MM.1S (cell line): ENCODE measurements at regions not wholly inside any gene's neighbourhood (a gene's known extent, or its start where the extent isn't known, plus 50 kb on each side); places are given as distances from the start of the nearest gene placed in this dataset.

Source experiments
- DNase-seq: peaks from one replicate; pipeline ENCODE4 v3.0.0-alpha.2; 2015
- H2AFZ ChIP-seq: fragments of 300-600 bp; sonication (generic); 2 replicates; pipeline ENCODE4 v1.6.0; 2016; ENCODE audit warnings: antibody characterized with exemption, low read length
- H3F3A ChIP-seq: fragments of 300-600 bp; sonication (generic); 2 replicates; pipeline ENCODE4 v1.6.1; 2016; ENCODE audit warnings: mild to moderate bottlenecking, antibody characterized with exemption, low read length, moderate library complexity, mixed read lengths; ENCODE audit not compliant: insufficient read depth
- H3K27ac ChIP-seq: fragments of 300-600 bp; sonication (generic); 2 replicates; pipeline ENCODE4 v1.5.1; 2016; ENCODE audit warnings: mild to moderate bottlenecking, low read length
- H3K27me3 ChIP-seq: fragments of 300-600 bp; sonication (generic); replicated peaks from 2 replicates; pipeline ENCODE4 v1.6.0; 2016; ENCODE audit warnings: low read length; ENCODE audit not compliant: insufficient read depth
- H3K36me3 ChIP-seq: fragments of 300-600 bp; sonication (generic); replicated peaks from 2 replicates; pipeline ENCODE4 v1.6.1; 2016; ENCODE audit warnings: mild to moderate bottlenecking, low read length, mixed read lengths; ENCODE audit not compliant: insufficient read depth
- H3K4me1 ChIP-seq: fragments of 300-600 bp; sonication (generic); 2 replicates; pipeline ENCODE4 v1.6.1; 2016; ENCODE audit warnings: low read length, mixed read lengths
- H3K4me2 ChIP-seq: fragments of 300-600 bp; sonication (generic); 2 replicates; pipeline ENCODE4 v1.6.0; 2016; ENCODE audit warnings: low read depth, low read length
- H3K4me3 ChIP-seq: fragments of 300-600 bp; sonication (generic); 2 replicates; pipeline ENCODE4 v1.5.1; 2016; ENCODE audit warnings: low read length, mixed read lengths
- H3K79me2 ChIP-seq: fragments of 300-600 bp; sonication (generic); 2 replicates; pipeline ENCODE4 v1.6.1; 2016; ENCODE audit warnings: mixed run types, low read length, mixed read lengths
- H3K9ac ChIP-seq: fragments of 300-600 bp; sonication (generic); 2 replicates; pipeline ENCODE4 v1.6.1; 2016; ENCODE audit warnings: low read length, mixed read lengths
- H3K9me2 ChIP-seq: fragments of 300-600 bp; sonication (generic); replicated peaks from 2 replicates; pipeline ENCODE4 v1.6.1; 2016; ENCODE audit warnings: mild to moderate bottlenecking, low read length, mixed read lengths; ENCODE audit not compliant: insufficient read depth
- H3K9me3 ChIP-seq: fragments of 300-600 bp; sonication (generic); replicated peaks from 2 replicates; pipeline ENCODE4 v1.6.1; 2016; ENCODE audit warnings: mild to moderate bottlenecking, low read length, mixed read lengths; ENCODE audit not compliant: insufficient read depth
- H4K20me1 ChIP-seq: fragments of 300-600 bp; sonication (generic); 2 replicates; pipeline ENCODE4 v1.6.1; 2016; ENCODE audit warnings: mild to moderate bottlenecking, low read length, moderate library complexity, mixed read lengths; ENCODE audit not compliant: insufficient read depth
- EZH2 ChIP-seq: fragments of 300-600 bp; sonication (generic); optimal IDR thresholded peaks from 2 replicates; pipeline ENCODE3; 2017; ENCODE audit warnings: low read depth, mild to moderate bottlenecking, antibody characterized with exemption, low read length, mixed read lengths
- EZH2phosphoT487 ChIP-seq: fragments of 300-600 bp; sonication (generic); IDR thresholded peaks from 2 replicates; pipeline ENCODE4 v1.6.1; 2018; ENCODE audit warnings: antibody characterized with exemption, low read length
- TF ChIP-seq, protein P1 (sequence below): fragments of 300-600 bp; sonication (generic); IDR thresholded peaks from 2 replicates; pipeline ENCODE4 v1.5.1; 2016; ENCODE audit warnings: antibody characterized with exemption, low read length, mixed read lengths

- TF ChIP-seq, protein P1, sequence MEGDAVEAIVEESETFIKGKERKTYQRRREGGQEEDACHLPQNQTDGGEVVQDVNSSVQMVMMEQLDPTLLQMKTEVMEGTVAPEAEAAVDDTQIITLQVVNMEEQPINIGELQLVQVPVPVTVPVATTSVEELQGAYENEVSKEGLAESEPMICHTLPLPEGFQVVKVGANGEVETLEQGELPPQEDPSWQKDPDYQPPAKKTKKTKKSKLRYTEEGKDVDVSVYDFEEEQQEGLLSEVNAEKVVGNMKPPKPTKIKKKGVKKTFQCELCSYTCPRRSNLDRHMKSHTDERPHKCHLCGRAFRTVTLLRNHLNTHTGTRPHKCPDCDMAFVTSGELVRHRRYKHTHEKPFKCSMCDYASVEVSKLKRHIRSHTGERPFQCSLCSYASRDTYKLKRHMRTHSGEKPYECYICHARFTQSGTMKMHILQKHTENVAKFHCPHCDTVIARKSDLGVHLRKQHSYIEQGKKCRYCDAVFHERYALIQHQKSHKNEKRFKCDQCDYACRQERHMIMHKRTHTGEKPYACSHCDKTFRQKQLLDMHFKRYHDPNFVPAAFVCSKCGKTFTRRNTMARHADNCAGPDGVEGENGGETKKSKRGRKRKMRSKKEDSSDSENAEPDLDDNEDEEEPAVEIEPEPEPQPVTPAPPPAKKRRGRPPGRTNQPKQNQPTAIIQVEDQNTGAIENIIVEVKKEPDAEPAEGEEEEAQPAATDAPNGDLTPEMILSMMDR = no peak
- TF ChIP-seq EZH2 (no peak), EZH2phosphoT487 (no peak)
- Histone ChIP-seq H3K4me1 (no peaks in the 10 kb centered on the region), H3K36me3 (no peaks in the 10 kb centered on the region), H4K20me1 (no peaks in the 10 kb centered on the region), H3K4me3 (no peak overlapping the region), H3K4me2 (no peak overlapping the region), H3K27ac (no peak overlapping the region), H3K9ac (no peak overlapping the region), H3K9me3 (no peaks in the 10 kb centered on the region), H2AFZ (no peak overlapping the region), H3K79me2 (no peaks in the 10 kb centered on the region), H3F3A (0 out of 2 replicates have a peak, but pooled peaks cover 2% of the 10 kb centered on the region), H3K9me2 (no peaks in the 10 kb centered on the region), H3K27me3 (peaks cover 18% of the 10 kb centered on the region)
- DNase-seq = no peak
Observed at GRCh38 chr17:43315858-43316521, 82.2 kb upstream of the RNU2-1 start.

DNA sequence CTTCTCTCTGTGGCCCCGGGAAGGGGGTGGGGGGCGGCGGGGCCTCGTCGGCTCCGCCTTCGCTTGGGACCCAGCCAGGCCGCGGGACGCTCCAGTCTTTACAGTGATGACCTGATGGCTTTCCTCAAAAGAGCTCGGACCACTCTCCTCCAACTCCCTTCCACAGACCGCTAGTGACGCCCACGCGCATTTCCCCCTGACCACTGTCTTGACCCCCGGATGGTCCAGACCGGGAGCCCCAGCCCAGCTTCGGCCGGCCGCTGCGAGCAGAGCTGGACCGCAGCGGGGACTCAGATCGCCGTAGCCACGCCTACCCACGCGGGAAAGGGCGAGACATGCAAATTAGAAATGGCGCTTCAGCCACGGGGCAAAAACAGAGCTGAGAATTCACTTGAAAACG lies 81.6 kb upstream of the RNU2-1 start:
- no peak for DNase-seq
- Histone ChIP-seq H3K79me2 (no peaks in the 10 kb centered on the region), H3K9me3 (no peaks in the 10 kb centered on the region), H2AFZ (no peak overlapping the region), H3K36me3 (no peaks in the 10 kb centered on the region), H3F3A (0 out of 2 replicates have a peak, but pooled peaks cover 2% of the 10 kb centered on the region), H3K27me3 (peaks cover 22% of the 10 kb centered on the region), H4K20me1 (no peaks in the 10 kb centered on the region), H3K4me1 (no peaks in the 10 kb centered on the region), H3K27ac (no peak overlapping the region), H3K9ac (no peak overlapping the region), H3K9me2 (no peaks in the 10 kb centered on the region), H3K4me2 (no peak overlapping the region), H3K4me3 (no peak overlapping the region)
- TF ChIP-seq, protein P1 = no peak
- no peak for TF ChIP-seq EZH2phosphoT487
- no peak for TF ChIP-seq EZH2

DNA sequence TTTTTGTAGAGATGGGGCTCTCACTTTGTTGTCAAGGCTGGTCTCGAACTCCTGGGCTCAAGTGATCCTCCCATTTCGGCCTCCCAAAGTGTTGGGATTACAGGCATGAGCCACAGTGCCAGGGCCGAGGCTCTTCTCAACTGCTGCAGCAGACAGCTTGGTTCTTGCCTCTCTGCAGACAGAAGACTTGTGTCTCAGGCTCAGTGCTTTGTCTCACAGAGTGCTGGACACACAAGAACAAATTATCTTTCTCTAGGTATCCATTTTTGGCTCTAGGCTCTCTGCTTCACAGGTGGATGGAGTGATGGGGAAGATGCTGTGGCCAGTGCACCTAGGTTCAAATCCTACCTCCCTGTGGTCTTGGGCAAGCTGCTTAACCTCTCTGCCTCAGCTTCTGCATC lies 80.8 kb upstream of the RNU2-1 start:
- peaks cover 22% of the 10 kb centered on the region for H3K27me3 ChIP-seq
- no peaks in the 10 kb centered on the region for H3K79me2 ChIP-seq
- H4K20me1 ChIP-seq = no peaks in the 10 kb centered on the region
- H3F3A ChIP-seq = 0 out of 2 replicates have a peak, but pooled peaks cover 2% of the 10 kb centered on the region
- no peak overlapping the region for H3K9ac ChIP-seq
- no peak for TF ChIP-seq EZH2phosphoT487
- no peak for TF ChIP-seq EZH2
- TF ChIP-seq, protein P1 = no peak
- H3K4me1 ChIP-seq = no peaks in the 10 kb centered on the region
- H3K9me3 ChIP-seq = no peaks in the 10 kb centered on the region
- no peak overlapping the region for H3K4me2 ChIP-seq
- no peaks in the 10 kb centered on the region for H3K9me2 ChIP-seq
- H3K4me3 ChIP-seq = no peak overlapping the region
- H3K36me3 ChIP-seq = no peaks in the 10 kb centered on the region
- H2AFZ ChIP-seq = no peak overlapping the region
- DNase-seq = no peak
- H3K27ac ChIP-seq = no peak overlapping the region
